HUES64 (cell line): ENCODE measurements at regions not wholly inside any gene's neighbourhood (a gene's known extent, or its start where the extent isn't known, plus 50 kb on each side); places are given as distances from the start of the nearest gene placed in this dataset.

Experiments used
- H3K27ac ChIP-seq: 2 replicates; pipeline ENCODE4 v1.7.0; 2013; ENCODE audit warnings: low read depth, low read length, inconsistent platforms
- H3K27me3 ChIP-seq: 2 replicates; pipeline ENCODE4 v1.6.1; 2013; ENCODE audit warnings: mild to moderate bottlenecking, low read length; ENCODE audit not compliant: insufficient read depth
- H3K36me3 ChIP-seq: 2 replicates; pipeline ENCODE4 v1.6.1; 2013; ENCODE audit warnings: mild to moderate bottlenecking, low read length; ENCODE audit not compliant: insufficient read depth
- H3K4me1 ChIP-seq: 2 replicates; pipeline ENCODE4 v1.6.1; 2013; ENCODE audit warnings: mild to moderate bottlenecking, low read length, moderate library complexity; ENCODE audit not compliant: insufficient read depth
- H3K4me3 ChIP-seq: 2 replicates; pipeline ENCODE4 v1.5.1; 2013; ENCODE audit warnings: mild to moderate bottlenecking, low read length, moderate library complexity
- H3K9ac ChIP-seq: 2 replicates; pipeline ENCODE4 v1.6.1; 2013; ENCODE audit warnings: mild to moderate bottlenecking, low read depth, low read length
- H3K9me3 ChIP-seq: 2 replicates; pipeline ENCODE4 v1.6.1; 2013; ENCODE audit warnings: low read depth, low read length; ENCODE audit not compliant: insufficient read depth
- WGBS: fragments of 150-250, 120-280 bp; methylation state at CpG from one replicate; pipeline ENCODE4 v1.1.7; 2013; ENCODE audit warnings: missing lambda C conversion rate; 5-methylcytosine and 5-hydroxymethylcytosine counted together

GRCh38 chr5:167903243-167903642 lies 388.2 kb upstream of the WWC1 start:
- WGBS, result 98% methylated on average over 4 of the region's 4 CpGs
- H3K27me3 ChIP-seq, result no peaks in the 10 kb centered on the region
- no peaks in the 10 kb centered on the region for H3K36me3 ChIP-seq
- H3K9me3 ChIP-seq, result no peaks in the 10 kb centered on the region
- H3K27ac ChIP-seq, result no peak overlapping the region
- peaks cover 34% of the 10 kb centered on the region for H3K4me1 ChIP-seq
- no peak overlapping the region for H3K4me3 ChIP-seq
- no peak overlapping the region for H3K9ac ChIP-seq

DNA sequence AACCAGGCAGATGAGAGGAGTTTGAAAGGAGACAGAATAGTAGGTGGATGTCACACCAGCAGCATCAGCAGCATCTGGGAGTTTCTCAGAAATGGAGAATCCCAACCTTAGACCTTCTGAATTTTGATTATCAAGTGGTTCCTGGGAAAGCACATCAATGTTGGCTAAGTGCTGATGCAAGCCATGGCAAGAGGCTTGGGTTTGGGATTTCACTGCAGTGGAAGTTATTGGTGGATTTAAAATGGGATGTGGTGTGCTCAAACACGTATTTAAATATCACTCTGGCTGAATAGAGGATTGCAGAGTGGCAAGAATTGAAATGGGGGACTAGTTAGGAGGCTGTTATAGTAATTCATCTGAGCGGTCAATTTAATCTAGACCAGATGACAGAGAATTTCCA lies 387.8 kb upstream of the WWC1 start:
- Histone ChIP-seq H3K9ac (no peak overlapping the region), H3K9me3 (no peaks in the 10 kb centered on the region), H3K4me1 (peaks cover 29% of the 10 kb centered on the region), H3K27me3 (no peaks in the 10 kb centered on the region), H3K27ac (no peak overlapping the region), H3K36me3 (no peaks in the 10 kb centered on the region), H3K4me3 (no peak overlapping the region)
- 93% methylated on average over 2 of the region's 2 CpGs for WGBS

DNA sequence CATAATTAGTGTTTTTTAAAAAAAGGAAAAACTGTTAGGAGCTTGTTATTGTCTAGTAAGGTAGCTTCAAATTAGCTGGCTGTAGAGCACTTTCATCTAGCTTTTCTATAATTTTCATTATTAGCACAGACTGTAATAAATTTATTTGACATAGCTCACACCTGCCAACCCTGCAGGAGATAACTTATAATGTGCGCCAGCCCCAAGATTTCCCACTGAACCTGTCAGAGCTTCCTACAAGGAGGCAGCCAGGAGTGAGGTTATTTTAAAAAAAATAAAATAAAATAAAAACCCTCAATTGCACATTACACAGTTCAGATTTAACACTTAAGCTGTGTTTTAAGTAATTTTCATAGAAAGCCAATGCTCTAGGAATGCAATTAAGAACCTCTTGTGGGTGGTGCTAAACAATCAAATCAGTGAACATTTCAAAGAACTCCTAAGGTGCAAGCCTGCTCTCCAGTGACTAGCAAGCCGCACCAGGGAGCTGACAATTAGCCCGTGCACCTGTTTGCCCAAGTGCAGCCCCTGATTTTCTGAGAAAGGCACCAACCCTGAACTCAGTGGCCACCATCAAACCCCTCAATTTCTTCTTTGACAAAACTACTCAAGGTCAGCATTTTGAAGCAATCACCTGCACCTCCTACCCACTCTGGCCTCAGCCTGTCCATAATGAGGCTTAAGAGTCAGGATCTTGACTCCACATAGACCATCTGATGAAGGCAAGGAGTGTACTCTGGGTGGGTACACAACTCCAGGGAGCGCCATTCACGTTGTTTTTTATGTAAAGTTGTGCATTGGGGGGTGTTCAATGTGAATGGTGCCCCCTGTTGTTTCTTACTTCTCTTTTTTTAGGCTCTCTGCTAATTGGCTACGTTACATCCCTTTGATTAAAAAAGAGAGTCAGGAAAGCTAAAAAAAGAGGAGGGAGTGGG lies 385.3 kb upstream of the WWC1 start:
- 36% methylated on average over 5 of the region's 6 CpGs for WGBS
- Histone ChIP-seq H3K4me3 (no peak overlapping the region), H3K27ac (no peak overlapping the region), H3K9me3 (no peaks in the 10 kb centered on the region), H3K9ac (no peak overlapping the region), H3K4me1 (peaks cover 19% of the 10 kb centered on the region), H3K36me3 (no peaks in the 10 kb centered on the region), H3K27me3 (no peaks in the 10 kb centered on the region)

DNA sequence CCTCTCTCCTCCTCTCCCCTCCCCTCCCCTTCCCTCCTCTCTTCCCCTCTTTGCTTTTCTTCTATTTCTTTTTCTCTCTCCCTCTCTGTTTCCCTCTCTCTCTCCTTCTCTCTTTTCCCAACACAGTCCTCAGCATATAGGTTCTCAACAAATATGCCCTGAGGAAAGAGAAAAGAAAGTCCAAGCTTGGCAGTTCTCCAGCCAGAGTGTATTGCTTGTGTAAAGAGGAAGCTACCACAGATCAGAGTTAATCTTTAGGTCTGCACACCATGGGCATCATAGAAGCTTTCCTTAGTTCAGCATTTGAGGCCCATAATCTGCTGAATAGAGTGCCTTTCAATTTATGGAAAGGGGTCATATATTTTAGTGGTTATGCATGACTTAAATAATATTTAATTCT lies 382.8 kb upstream of the WWC1 start:
- H3K9ac ChIP-seq, result no peak overlapping the region
- H3K27ac ChIP-seq, result no peak overlapping the region
- no peaks in the 10 kb centered on the region for H3K27me3 ChIP-seq
- no peaks in the 10 kb centered on the region for H3K36me3 ChIP-seq
- peaks cover 19% of the 10 kb centered on the region for H3K4me1 ChIP-seq
- H3K9me3 ChIP-seq, result no peaks in the 10 kb centered on the region
- H3K4me3 ChIP-seq, result no peak overlapping the region

DNA sequence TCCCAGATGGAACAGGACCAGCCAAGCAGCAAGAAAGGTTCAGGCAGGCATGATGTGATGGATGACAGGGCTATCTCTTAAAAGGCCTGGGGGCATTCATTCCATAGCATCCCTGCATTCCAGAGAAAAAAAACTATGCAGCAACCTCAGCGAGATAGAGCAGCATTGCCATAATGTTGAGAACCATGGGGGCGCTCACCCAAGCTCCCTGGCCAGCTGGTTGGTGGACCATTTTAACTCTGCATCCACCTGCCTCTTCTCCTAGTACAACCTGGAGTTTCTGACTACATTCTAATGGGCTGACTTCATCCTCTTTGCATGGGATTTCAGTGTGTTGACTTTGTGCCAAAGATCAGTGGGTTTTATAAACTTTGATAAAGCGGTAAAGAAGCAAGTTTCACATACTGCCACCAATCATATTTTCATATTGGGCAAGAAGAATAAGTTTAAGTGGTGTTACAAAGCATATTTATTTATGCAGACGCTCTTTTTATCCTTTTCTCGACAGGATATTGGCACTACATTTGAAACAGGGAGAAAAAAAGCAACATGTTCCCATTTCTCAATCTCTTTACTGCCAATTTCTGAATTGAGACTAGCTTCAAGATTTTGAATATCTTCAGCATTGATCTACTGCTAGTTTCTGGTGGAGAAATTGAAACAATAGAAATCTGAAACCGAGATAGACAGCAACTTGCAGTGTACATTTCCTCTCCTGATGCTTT lies 378.3 kb upstream of the WWC1 start:
- H3K27me3 ChIP-seq, result no peaks in the 10 kb centered on the region
- 84% methylated on average over 5 of the region's 6 CpGs for WGBS

GRCh38 chr5:167915237-167915636 lies 376.2 kb upstream of the WWC1 start:
- Histone ChIP-seq H3K4me3 (no peak overlapping the region), H3K36me3 (no peaks in the 10 kb centered on the region), H3K4me1 (peaks cover 32% of the 10 kb centered on the region), H3K27me3 (no peaks in the 10 kb centered on the region), H3K27ac (no peak overlapping the region), H3K9ac (no peak overlapping the region), H3K9me3 (no peaks in the 10 kb centered on the region)
- 88% methylated on average over 3 of the region's 4 CpGs for WGBS

More for the DNA sequence above, 378.3 kb upstream of the WWC1 start:
- no peak overlapping the region for H3K9ac ChIP-seq
- H3K4me1 ChIP-seq, result peaks cover 24% of the 10 kb centered on the region
- H3K27ac ChIP-seq, result no peak overlapping the region
- no peaks in the 10 kb centered on the region for H3K9me3 ChIP-seq
- H3K4me3 ChIP-seq, result no peak overlapping the region
- no peaks in the 10 kb centered on the region for H3K36me3 ChIP-seq

DNA sequence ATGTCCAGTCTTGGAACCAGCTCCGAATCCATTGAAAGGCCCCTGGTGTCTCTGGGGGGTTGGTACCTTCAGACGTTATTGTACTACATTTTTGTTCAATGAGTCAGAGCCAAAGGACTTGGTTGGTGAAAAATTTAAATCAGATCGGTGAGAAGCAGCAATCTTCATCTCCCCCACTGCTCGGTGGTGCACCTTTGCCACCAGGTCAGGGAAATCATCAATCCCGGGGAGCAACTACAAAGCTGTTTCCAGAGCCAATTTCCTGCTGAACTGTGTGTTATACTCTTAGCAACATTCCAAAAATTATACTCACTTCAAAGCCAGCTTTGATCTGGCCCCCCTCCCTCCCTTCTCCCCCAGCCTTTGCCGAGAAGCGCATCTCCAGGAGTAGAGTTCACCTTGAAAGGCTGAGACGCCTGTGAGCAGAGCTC lies 375.2 kb upstream of the WWC1 start:
- Histone ChIP-seq H3K27ac (no peak overlapping the region), H3K9me3 (no peaks in the 10 kb centered on the region), H3K9ac (no peak overlapping the region), H3K27me3 (no peaks in the 10 kb centered on the region), H3K4me3 (no peak overlapping the region), H3K4me1 (peaks cover 30% of the 10 kb centered on the region), H3K36me3 (no peaks in the 10 kb centered on the region)
- WGBS, result 72% methylated on average over 8 of the region's 8 CpGs

DNA sequence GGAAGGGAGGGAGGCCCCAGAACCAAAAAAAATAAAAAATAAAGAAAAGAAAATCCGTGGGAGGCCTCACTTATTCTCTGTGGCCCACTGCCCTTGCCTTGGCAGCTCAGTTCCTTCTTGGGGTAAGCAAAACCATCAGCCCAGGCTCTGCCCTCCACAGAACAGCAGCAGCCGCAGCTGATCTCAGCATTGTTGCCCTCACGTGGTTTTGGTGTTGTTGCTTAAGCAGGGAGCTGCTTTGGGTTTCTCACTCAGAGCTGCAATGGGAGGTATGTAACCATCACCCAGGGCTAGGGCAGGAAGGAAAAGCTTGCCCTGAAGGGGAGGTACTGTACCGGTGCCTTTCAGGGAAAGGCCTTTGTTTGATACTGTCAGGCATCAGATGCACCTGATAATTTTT lies 374.7 kb upstream of the WWC1 start:
- Histone ChIP-seq H3K9ac (no peak overlapping the region), H3K4me3 (no peak overlapping the region), H3K9me3 (no peaks in the 10 kb centered on the region), H3K27me3 (no peaks in the 10 kb centered on the region), H3K36me3 (no peaks in the 10 kb centered on the region), H3K4me1 (peaks cover 30% of the 10 kb centered on the region), H3K27ac (no peak overlapping the region)
- 40% methylated on average over 4 of the region's 4 CpGs for WGBS

- no peaks in the 10 kb centered on the region for H3K36me3 ChIP-seq
- H3K4me3 ChIP-seq, result no peak overlapping the region
- WGBS, result 83% methylated on average over 11 of the region's 11 CpGs
- H3K27ac ChIP-seq, result no peak overlapping the region
- no peak overlapping the region for H3K9ac ChIP-seq
- no peaks in the 10 kb centered on the region for H3K27me3 ChIP-seq
- H3K4me1 ChIP-seq, result peaks cover 30% of the 10 kb centered on the region
- H3K9me3 ChIP-seq, result no peaks in the 10 kb centered on the region
These were observed 373.1 kb upstream of the WWC1 start for GRCh38 chr5:167918184-167918812.

GRCh38 chr5:167918813-167919483 lies 372.5 kb upstream of the WWC1 start:
- Histone ChIP-seq H3K9ac (no peak overlapping the region), H3K4me1 (peaks cover 30% of the 10 kb centered on the region), H3K4me3 (no peak overlapping the region), H3K36me3 (no peaks in the 10 kb centered on the region), H3K27me3 (no peaks in the 10 kb centered on the region), H3K27ac (no peak overlapping the region), H3K9me3 (no peaks in the 10 kb centered on the region)
- 90% methylated on average over 11 of the region's 11 CpGs for WGBS

GRCh38 chr5:167920589-167920988 lies 370.9 kb upstream of the WWC1 start:
- H3K36me3 ChIP-seq, result no peaks in the 10 kb centered on the region
- peaks cover 30% of the 10 kb centered on the region for H3K4me1 ChIP-seq
- WGBS, result no CpG with 5 or more reads among the region's 2 CpGs
- H3K27ac ChIP-seq, result no peak overlapping the region
- H3K27me3 ChIP-seq, result no peaks in the 10 kb centered on the region
- H3K4me3 ChIP-seq, result no peak overlapping the region
- H3K9me3 ChIP-seq, result no peaks in the 10 kb centered on the region
- H3K9ac ChIP-seq, result no peak overlapping the region
